Liver (tissue), 3 donors: ENCODE measurements at regions not wholly inside any gene's neighbourhood (a gene's known extent, or its start where the extent isn't known, plus 50 kb on each side); places are given as distances from the start of the nearest gene placed in this dataset.

Source experiments
- ATF3 ChIP-seq: IDR thresholded peaks from 2 replicates; pipeline ENCODE4 v1.6.1; 2016; ENCODE audit warnings: antibody characterized with exemption
- CTCF ChIP-seq: fragments of 150-350 bp; IDR thresholded peaks from 2 replicates; pipeline ENCODE4 v1.5.1; 2017; ENCODE audit warnings: improper control_type of control experiment, low read depth, low read length; ENCODE audit not compliant: missing input control
- GABPA ChIP-seq, 2 donors: IDR thresholded peaks in 1 of 2; conservative IDR thresholded peaks in 1 of 2; 2 replicates each; pipeline ENCODE4 v1.6.1; 2016; ENCODE audit warnings: antibody characterized with exemption in 2 of 2, mild to moderate bottlenecking in 1 of 2, moderate library complexity in 1 of 2
- HNF4G ChIP-seq: IDR thresholded peaks from 2 replicates; pipeline ENCODE4 v1.6.1; 2016; ENCODE audit warnings: antibody characterized with exemption
- JUND ChIP-seq, 2 donors: IDR thresholded peaks; 2 replicates each; pipeline ENCODE4 v1.6.1; 2016; ENCODE audit warnings: antibody characterized with exemption in 2 of 2
- MAX ChIP-seq: IDR thresholded peaks from 2 replicates; pipeline ENCODE4 v1.6.1; 2016; ENCODE audit warnings: antibody characterized with exemption
- RAD21 ChIP-seq, 2 donors: IDR thresholded peaks; 2 replicates each; pipeline ENCODE4 v1.6.1; 2016; ENCODE audit warnings: antibody characterized with exemption in 2 of 2, mild to moderate bottlenecking in 2 of 2
- REST ChIP-seq: IDR thresholded peaks from 2 replicates; pipeline ENCODE4 v1.6.1; 2016; ENCODE audit warnings: antibody characterized with exemption, mild to moderate bottlenecking
- RXRA ChIP-seq, 2 donors: IDR thresholded peaks; 2 replicates each; pipeline ENCODE4 v1.6.1; 2017 to 2018; ENCODE audit warnings: antibody characterized with exemption in 2 of 2, mild to moderate bottlenecking in 1 of 2
- SP1 ChIP-seq: IDR thresholded peaks from 2 replicates; pipeline ENCODE4 v1.6.1; 2018; ENCODE audit warnings: antibody characterized with exemption, mild to moderate bottlenecking
- TAF1 ChIP-seq: conservative IDR thresholded peaks from 2 replicates; pipeline ENCODE4 v1.6.1; 2016; ENCODE audit warnings: antibody characterized with exemption, mild to moderate bottlenecking
- YY1 ChIP-seq: IDR thresholded peaks from 2 replicates; pipeline ENCODE4 v1.6.1; 2016; ENCODE audit warnings: antibody characterized with exemption, mild to moderate bottlenecking
- ZBTB33 ChIP-seq: IDR thresholded peaks from 2 replicates; pipeline ENCODE4 v1.6.1; 2016; ENCODE audit warnings: antibody characterized with exemption
- donor health status: healthy.
- donor health status: healthy.

- TF ChIP-seq CTCF = no peak
- no peak for TF ChIP-seq REST
- no peak for TF ChIP-seq GABPA (IDR thresholded peaks at IDR 0.05 in 1 of 2, conservative IDR thresholded peaks at IDR 0.05 in 1 of 2)
- TF ChIP-seq MAX = no peak
- TF ChIP-seq SP1 = no peak
- TF ChIP-seq JUND (IDR thresholded peaks at IDR 0.05) = no peak
- TF ChIP-seq RXRA (IDR thresholded peaks at IDR 0.05) = no peak
- no peak for TF ChIP-seq ATF3
- TF ChIP-seq HNF4G = no peak
- TF ChIP-seq TAF1 = no peak
- TF ChIP-seq RAD21 (IDR thresholded peaks at IDR 0.05) = no peak
- TF ChIP-seq YY1 = no peak
- no peak for TF ChIP-seq ZBTB33
Measured at GRCh38 chr1:191971447-191971846, 186.8 kb upstream of the RGS18 start.
